ENCODE measurements at regions not wholly inside any gene's neighbourhood (a gene's known extent, or its start where the extent isn't known, plus 50 kb on each side); places are given as distances from the start of the nearest gene placed in this dataset.

GRCh38 chr21:21605521-21605920 lies 607.3 kb downstream of the NCAM2 start:
- Mint-ChIP-seq H3K9me3 (ENCODE audit: unreplicated experiment) (no peaks in the 10 kb centered on the region), H3K36me3 (ENCODE audit: low read depth, unreplicated experiment) (no peaks in the 10 kb centered on the region), H3K27me3 (ENCODE audit: low read depth, unreplicated experiment) (no peaks in the 10 kb centered on the region), H3K4me1 (ENCODE audit: low read depth, unreplicated experiment) (no peaks in the 10 kb centered on the region), H3K4me3 (ENCODE audit: unreplicated experiment) (no peak overlapping the region), H3K27ac (ENCODE audit: unreplicated experiment) (no peak overlapping the region)
- no peak for FAIRE-seq
- no peak overlapping the region for H3K9ac ChIP-seq (ENCODE audit: low read length)
- DNase-seq (ENCODE audit: low read depth), result no peak
- H3K4me3 ChIP-seq (ENCODE audit: insufficient read depth, low read depth, low read length), result no peak overlapping the region
- H4K20me1 ChIP-seq (ENCODE audit: insufficient read depth, low read length), result no peaks in the 10 kb centered on the region
- no peak overlapping the region for H3K27ac ChIP-seq (ENCODE audit: low read depth, low read length)
- TF ChIP-seq CTCF (IDR thresholded peaks at IDR 0.05; ENCODE audit: insufficient read depth, low read depth, low read length) (no peak), EZH2 (IDR thresholded peaks at IDR 0.05; ENCODE audit: insufficient read depth, low read length) (no peak)
- H3K79me2 ChIP-seq (ENCODE audit: insufficient read depth, low read length), result no peaks in the 10 kb centered on the region
- H3K36me3 ChIP-seq (ENCODE audit: insufficient read depth, low read length), result no peaks in the 10 kb centered on the region
- H3K27me3 ChIP-seq (ENCODE audit: insufficient read depth, low read length), result no peaks in the 10 kb centered on the region
- H3K4me1 ChIP-seq (ENCODE audit: insufficient read depth, low read length), result no peaks in the 10 kb centered on the region
- H3K9me3 ChIP-seq (ENCODE audit: insufficient read depth, low read depth, low read length), result no peaks in the 10 kb centered on the region
- H2AFZ ChIP-seq (ENCODE audit: low read depth, low read length), result no peak overlapping the region
- H3K4me2 ChIP-seq (ENCODE audit: low read length), result no peak overlapping the region

GRCh38 chr21:21606041-21606440 lies 607.8 kb downstream of the NCAM2 start:
- H3K27ac Mint-ChIP-seq (ENCODE audit: unreplicated experiment), result no peak overlapping the region
- H2AFZ ChIP-seq (ENCODE audit: low read depth, low read length), result no peak overlapping the region

More at GRCh38 chr21:21606041-21606440, 607.8 kb downstream of the NCAM2 start:
- Mint-ChIP-seq H3K9me3 (ENCODE audit: unreplicated experiment) (no peaks in the 10 kb centered on the region), H3K27me3 (ENCODE audit: low read depth, unreplicated experiment) (no peaks in the 10 kb centered on the region), H3K4me3 (ENCODE audit: unreplicated experiment) (no peak overlapping the region), H3K4me1 (ENCODE audit: low read depth, unreplicated experiment) (peaks cover 3% of the 10 kb centered on the region), H3K36me3 (ENCODE audit: low read depth, unreplicated experiment) (no peaks in the 10 kb centered on the region)
- H3K27me3 ChIP-seq (ENCODE audit: insufficient read depth, low read length), result no peaks in the 10 kb centered on the region
- H3K4me3 ChIP-seq (ENCODE audit: insufficient read depth, low read depth, low read length), result no peak overlapping the region
- no peak overlapping the region for H3K9ac ChIP-seq (ENCODE audit: low read length)
- H3K79me2 ChIP-seq (ENCODE audit: insufficient read depth, low read length), result no peaks in the 10 kb centered on the region
- FAIRE-seq, result no peak
- H3K36me3 ChIP-seq (ENCODE audit: insufficient read depth, low read length), result no peaks in the 10 kb centered on the region
- H3K4me1 ChIP-seq (ENCODE audit: insufficient read depth, low read length), result no peaks in the 10 kb centered on the region
- H4K20me1 ChIP-seq (ENCODE audit: insufficient read depth, low read length), result no peaks in the 10 kb centered on the region
- no peak overlapping the region for H3K27ac ChIP-seq (ENCODE audit: low read depth, low read length)
- no peak overlapping the region for H3K4me2 ChIP-seq (ENCODE audit: low read length)
- TF ChIP-seq CTCF (IDR thresholded peaks at IDR 0.05; ENCODE audit: insufficient read depth, low read depth, low read length) (no peak), EZH2 (IDR thresholded peaks at IDR 0.05; ENCODE audit: insufficient read depth, low read length) (no peak)
- H3K9me3 ChIP-seq (ENCODE audit: insufficient read depth, low read depth, low read length), result no peaks in the 10 kb centered on the region
- DNase-seq (ENCODE audit: low read depth), result no peak

All from astrocyte (in vitro differentiated cells and primary cell).